NCI-H226 (cell line): ENCODE measurements at regions not wholly inside any gene's neighbourhood (a gene's known extent, or its start where the extent isn't known, plus 50 kb on each side); places are given as distances from the start of the nearest gene placed in this dataset.
"Not testable (repeated sequence)": the region's sequence is repeated elsewhere in the genome, so short reads cannot be mapped to it uniquely, and the experiment has no call there.

Experiments
- DNase-seq: peaks from one replicate; pipeline ENCODE4 v3.0.0-alpha.2; 2015

DNA sequence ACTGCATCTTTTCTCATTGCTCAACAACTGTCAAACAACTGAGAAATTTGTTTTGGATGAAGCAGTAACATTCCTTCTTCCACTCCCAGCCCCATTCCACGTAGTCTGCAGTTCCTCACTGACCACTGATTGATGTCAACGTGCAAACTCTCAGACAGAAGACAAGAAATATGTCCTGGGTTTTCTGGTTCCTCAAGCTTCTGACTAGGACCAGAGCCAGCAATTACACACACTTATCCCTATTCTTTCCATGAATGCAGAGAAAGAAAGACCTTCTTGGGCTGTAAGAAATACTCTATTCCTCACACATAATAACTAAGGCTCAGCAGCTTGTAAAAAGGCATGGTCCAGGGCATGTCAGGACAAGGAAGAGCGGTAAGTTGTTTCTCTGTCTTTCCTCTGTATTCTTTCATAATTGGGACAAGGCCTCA lies 790.1 kb upstream of the SLC35B3 start:
- peak; percentile 84 for DNase-seq

DNA sequence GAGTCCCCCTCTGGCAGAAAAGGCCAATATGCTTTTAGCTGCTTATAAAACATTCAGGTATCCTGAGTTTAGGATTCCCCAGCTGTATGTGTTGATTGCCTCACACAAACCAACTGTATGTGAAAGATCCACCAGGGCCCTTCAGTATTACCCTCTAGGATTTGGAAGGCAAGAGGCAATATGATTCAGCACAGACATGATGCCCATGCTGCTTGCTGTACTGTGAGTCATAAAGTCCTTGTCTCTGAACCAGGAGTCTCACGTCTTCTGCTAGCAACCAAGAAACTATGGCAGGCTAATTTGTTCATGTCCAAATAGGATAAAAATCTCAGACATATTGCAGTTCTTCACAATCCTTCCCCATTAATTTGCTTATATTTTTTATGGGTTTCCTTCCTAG lies 789.2 kb upstream of the SLC35B3 start:
- peak; percentile 49 for DNase-seq

DNA sequence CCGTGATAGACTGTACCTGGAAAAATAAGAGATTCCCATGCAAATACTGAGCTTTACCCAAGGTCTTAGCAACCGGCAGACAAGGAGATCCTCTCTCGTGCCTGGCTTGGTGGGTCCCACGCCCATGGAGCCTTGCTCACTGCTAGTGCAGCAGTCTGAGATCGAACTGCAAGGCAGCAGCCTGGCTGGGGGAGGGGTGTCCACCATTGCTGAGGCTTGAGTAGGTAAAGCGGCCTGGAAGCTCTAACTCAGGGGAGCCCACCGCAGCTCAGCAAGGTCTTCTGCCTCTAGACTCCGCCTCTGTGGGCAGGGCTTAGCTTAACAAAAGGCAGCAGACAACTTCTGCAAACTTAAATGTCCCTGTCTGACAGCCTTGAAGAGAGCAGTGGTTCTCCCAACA lies 778.4 kb upstream of the SLC35B3 start:
- DNase-seq, result not testable (repeated sequence)

DNA sequence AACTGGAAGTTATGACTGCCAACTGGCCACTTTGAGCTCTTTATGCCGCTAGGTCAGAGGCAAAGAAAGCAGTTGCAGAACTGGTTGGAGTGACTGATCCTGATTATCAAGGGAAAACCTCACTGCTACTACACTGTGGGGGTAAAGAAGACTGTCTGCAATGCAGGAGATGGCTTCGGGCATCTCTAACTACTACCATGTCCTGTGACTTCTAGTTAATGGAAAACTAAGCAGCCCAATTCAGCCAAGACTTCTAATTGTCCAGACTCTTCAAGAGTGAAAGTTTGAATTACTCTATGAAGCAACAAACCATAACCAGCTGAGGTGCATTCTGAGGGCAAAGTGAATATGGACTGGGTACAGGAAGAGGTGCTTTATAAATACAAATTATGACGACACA lies 773.6 kb upstream of the SLC35B3 start:
- no peak for DNase-seq

DNA sequence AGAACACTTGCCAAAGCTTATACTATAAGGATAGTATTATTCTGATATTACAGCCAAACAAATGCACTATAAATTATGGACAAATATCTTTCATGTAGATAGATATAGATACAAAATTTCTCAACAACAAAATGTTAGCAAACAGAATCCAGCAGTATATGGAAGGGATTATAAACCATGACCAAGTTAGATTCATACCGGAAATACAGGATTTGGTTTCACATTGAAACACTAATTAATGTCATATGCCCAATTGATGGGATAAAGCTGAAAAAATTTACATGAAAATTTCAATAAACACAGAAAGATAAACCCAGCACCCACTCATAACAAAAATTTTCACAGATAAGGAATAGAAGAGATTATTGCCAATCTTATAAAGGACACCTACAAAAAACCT lies 770.3 kb upstream of the SLC35B3 start:
- DNase-seq, result no peak

DNA sequence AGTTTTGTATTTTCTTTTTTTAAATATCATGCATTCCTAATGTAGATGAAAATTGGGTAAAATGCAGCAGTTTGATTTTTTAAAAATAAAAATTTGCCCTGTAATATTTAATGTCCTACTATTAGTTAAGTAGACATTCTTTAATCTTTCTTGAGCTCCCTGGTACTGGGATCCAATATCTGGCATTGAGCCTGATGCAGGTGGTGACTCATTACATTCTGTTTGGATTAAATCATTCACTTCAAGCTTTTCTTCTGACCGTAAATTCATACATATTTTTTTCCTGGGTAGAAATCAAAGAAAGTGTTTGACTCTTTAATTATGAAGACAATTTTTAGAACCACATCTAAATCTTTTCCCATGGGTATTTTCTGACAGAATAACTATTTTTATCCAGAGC lies 768.8 kb upstream of the SLC35B3 start:
- DNase-seq, result peak; percentile 90

DNA sequence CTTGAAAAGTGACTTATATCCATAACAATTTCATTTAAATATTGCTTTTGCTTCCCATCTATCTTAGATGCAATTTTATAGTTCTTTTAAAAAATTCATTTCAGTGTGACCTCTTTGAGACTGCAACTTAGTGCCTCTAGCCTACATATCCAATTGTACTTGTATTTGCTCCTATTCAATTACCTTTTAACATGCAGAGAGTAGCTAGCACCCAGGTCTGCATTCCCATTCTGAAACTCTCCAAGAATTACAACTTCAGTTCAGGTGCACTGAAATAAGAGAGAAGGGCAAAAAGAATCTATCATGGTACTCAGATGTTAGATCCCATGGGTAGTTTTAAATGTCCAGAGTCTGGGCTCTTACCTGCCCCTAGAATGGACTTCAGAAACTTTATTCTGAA lies 765.4 kb upstream of the SLC35B3 start:
- no peak for DNase-seq

DNA sequence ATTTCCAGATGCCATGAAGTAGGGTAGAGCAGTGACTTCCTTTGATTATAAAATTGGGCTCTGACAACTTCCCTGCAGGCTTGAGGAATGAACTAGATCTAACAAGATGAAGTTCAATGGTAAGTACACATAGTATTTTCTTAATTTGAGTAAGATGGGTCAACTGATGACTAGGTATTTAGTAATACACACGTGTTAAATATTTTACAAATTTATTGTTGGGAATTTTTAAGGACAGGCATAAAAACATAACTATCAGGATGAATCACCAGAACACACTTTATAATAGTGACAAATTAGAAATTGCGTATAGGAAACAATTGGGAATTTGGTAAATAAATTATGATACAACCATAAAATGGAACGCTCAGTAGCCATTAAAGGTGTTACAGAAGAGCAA lies 762.4 kb upstream of the SLC35B3 start:
- DNase-seq, result no peak

DNA sequence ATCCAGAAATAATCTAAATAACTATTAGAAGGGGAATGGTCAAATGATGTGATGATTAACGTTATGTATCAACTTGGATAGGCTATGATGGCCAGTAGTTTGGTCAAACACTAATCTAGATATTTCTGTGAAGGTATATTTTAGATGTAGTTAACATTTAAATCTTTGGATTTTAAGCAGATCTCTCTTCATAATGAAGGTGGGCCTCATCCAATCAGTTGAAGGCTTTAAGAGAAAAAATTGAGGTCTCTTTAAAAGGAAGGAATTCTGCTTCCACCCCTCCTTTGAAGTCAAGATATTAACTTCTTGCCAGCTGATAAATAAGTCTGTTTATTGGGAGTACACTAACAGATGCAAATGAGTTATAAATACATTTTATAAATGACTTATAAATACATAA lies 760.0 kb upstream of the SLC35B3 start:
- no peak for DNase-seq

DNA sequence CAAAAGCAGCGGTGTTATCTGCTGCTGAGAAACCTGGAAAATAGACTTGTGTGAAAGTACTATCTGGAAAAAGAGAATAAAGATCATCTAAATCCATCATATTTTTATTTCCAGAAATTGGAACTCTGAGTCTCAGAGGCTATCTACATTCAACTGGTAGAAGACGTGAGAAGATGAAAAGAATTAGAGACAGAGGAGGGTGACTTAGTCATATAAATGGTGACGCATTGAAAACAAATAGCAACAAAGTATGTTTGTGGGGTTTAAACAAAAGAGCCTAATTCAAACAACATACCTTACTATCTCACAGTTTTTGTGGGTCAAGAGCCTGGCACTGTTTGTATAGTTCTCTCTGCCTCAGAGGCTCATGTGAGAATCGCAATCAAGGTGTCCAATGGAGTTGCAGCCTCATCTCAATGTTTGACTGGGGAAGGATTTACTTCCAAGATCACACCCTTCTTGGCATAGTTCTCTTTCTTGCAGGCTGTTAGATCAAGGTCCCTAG lies 757.1 kb upstream of the SLC35B3 start:
- DNase-seq, result no peak

DNA sequence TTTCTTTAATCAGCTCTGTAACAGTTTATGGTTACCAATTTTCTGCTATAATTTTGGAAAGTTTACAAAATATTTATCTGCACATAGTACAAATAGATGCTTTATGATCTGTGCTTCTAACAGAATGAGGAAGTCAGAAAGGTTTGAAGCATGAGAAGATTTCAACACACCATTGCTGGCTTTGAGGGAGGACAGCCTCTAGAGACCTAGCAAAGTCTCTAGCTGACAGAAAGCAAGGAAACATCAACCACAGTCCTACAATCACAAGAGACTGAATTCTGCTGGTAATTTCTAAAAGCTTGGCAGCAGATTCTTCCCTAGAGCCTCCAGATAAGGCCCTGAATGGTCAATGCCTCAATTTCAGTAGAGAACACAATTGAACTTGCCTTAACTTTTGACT lies 750.8 kb upstream of the SLC35B3 start:
- DNase-seq, result no peak

DNA sequence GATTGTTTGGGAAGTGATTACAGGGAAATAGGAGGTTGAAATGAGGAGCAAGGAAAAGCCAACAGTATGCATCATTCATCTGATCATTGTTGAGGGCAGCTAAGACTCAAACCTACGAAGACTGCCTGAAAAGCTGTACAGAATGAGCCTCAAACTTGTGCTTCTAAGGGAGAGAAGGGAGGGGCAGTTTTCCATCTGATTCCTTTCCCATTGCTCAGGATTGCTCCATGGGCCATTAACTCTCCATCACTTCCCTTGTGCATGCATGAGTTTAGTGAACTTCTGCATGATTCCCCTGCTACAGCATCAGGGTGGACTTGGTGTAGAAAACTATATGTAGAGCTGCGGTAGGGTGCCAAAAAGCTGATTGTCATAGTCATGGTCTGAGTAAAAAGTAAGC lies 742.7 kb upstream of the SLC35B3 start:
- no peak for DNase-seq

DNA sequence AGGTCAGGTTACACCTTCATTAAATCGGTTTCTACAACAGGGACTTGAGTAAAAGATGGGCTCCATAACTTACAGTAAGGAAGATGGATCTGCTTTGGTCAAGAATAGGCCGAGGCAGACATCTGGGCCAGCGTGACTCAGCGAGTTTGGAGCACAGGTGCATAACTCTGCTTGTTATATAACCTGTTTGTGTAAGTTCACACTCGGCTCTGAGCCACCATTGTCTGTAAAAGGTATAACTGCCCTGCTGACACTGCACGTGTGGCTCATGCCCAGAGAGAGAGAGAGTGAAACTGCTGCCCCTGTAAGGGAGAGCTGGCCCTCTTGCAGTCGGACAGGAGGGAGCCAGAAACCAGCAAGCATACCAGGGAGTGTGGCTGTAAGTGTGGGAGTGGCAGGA lies 737.9 kb upstream of the SLC35B3 start:
- DNase-seq, result no peak

DNA sequence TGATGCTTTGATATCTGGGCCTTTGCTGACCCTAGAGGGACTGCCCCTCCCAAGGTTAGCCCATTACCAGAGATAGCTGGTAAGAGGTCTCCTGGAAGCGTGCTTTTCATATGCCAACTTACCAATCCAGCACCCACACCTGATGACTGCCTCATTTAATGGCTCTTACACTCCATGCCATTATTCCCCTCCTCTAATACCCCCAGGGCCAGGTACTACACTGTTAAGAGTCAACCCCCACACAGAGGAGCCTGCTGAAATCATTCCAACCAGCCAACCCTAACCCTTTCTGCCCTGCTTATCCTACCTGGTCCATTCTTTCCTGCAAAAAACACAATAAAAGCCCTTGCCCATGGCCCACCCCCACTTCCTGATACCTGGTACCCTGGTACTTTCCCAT lies 736.8 kb upstream of the SLC35B3 start:
- DNase-seq, result no peak

DNA sequence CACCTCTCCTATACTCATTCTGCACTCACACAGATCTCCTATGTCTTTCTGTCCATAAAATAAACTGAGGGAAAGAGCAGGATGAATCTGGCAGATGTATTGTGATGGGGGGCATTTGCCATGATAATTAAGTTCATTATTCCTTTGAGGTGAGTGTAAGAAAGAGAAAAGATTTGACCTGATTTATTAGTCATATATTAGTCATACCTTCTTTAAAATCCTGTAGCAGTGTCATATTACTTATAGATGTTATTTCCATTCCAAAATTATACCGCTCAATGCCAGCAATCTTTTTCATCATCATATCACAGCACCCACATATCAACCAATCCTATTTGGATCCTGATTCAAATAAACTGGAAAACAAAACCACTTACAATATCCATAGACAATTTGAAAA lies 733.3 kb upstream of the SLC35B3 start:
- no peak for DNase-seq

DNA sequence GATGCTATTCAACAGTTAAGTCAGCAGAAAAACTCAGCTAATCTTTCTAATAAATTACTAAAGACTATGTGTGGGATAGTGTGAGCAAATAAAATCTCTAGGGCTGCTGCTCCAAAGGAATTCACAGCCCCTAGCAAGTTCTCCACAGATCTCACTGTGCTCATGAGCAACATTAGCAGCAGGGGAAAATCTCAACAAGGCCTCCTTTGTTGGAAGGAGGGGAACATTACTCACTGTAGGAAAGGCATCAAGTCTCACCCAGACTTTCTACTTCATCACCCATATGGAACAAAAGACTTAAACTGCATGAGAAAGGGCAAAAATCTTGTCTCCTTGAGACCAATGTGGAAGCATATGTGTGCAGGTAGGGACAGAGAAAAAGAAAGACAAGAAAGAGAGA lies 726.4 kb upstream of the SLC35B3 start:
- DNase-seq, result no peak

DNA sequence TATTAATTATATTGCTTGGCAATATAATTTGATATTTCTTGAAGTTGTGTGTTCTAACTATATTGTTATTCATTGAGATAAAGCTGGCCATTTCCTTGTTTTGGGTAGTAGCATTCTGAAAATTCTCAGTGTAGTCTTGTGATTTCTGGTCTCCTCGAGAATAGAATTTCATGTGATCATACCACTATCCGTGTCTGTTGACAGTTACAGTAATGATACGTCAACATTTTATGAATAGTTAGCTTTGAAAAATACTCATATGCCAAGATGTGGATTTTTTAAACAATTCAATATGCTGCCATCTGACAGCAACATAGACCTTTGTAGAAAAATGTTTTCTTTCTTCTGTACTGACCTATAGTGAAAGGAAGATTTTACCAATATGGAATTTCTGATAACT lies 723.7 kb upstream of the SLC35B3 start:
- no peak for DNase-seq

DNA sequence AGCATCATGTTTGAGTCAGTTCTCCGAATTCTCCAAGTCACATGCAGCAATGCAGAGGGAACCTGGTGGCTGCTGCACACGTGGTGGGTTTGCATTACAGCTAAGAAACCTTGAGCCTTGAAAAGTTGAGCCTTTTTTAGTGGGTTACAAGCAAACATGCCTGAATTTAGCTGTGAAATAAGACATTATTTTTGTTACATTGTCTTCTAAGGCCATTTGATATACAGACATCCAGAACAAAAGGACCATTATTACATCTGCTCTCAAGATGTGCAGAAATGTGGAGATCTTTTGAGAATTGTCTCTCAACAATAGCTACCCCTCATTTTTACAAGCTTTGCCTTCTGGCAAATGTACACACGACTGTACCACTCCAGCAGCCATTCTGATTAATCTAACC lies 720.5 kb upstream of the SLC35B3 start:
- DNase-seq, result no peak

DNA sequence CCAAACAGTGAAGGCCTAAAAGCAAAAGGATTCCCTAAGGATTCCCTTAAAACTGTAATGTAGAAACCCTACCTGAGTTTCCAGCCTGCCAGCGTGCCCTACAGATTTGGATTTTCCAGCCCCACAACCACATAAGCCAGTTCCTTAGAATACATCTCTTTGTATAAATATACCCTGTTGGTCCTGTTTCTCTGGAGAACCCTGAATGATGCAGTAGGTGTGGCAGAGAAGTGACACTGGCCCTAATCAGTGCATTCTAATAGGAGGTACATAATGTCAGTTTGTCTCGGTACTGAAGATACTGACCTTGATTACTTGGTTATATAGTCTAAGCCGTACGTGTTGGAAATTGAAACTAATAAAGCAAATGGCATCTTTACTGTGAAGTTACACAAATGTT lies 707.8 kb upstream of the SLC35B3 start:
- DNase-seq, result no peak

DNA sequence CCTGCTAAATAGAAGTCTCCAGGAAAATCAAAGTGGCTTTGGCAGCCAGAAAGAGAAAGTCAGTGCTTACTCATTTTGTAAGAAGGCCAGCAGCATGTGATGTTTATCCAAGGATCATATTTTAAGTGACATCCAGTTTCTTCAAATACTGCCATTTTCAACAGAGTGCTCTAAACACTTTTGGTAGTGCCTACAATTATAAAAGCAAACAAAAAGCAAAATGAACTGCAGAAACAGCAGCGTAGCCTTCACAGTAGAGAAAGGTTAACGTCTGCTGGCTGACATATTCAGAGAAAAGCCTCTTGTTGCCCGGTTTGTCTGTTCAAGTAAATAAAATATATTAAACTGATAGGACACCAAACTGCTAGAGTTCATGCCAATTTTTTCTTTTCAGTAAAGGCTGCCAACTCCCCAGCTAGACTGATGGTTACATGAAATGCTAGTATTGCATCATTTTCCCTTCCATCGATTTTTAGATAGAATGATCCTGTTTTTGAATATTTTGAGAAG lies 705.7 kb upstream of the SLC35B3 start:
- no peak for DNase-seq

DNA sequence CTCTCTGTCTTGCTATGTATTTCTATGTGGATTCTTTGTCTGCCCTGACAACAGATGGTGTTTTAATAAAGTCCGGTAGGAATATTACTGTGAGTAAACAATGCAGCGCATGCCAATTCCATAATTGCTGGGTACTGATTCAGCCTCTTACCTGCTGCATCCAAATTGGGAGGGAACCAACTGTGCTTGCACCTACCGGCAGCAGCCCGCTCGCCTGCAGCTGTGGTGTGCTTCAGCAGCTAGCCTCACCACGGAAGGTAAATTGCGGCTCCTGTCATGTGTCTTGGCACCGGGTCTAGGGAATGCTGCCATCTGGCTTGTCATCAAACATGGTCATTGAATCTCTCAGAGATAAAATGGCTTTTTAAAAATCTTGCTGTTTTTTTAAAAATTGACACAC lies 704.8 kb upstream of the SLC35B3 start:
- DNase-seq, result no peak

DNA sequence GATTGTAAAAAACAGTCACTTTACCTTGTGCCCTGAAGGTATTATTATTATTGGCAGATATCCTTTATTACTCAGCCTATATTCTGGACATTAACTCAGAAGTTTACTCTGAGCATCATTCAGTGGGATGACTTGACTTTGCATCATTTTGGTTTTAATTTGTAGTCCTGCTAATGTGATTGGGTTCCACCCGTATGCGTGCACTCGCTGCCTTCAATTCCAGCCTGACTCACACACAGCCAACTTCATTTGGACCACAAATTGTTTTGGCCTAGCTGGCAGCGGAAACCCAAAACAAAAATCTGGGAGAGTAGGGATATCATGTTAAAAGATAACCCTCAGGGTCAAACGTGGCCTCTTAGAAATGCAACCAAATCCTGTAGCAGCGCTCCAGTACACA lies 704.4 kb upstream of the SLC35B3 start:
- peak; percentile 37 for DNase-seq

DNA sequence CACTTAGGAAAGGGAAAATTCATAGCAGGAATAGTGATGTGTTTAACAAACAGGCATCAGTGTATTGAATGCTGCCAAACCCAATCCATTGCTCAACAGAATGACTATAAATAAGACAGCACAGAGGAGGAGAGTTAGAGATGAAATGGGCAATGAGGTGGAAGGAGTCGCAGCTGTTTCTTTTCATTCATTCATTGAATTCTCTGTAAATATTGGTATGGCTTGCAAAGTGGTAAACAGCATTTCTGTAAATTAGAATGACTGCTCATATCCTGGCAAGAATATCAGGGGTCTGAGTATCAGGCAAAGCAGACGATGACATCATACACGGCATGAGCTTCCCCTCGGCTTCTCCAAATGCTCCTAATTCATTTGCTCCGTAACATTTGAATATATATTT lies 703.6 kb upstream of the SLC35B3 start:
- DNase-seq, result no peak

DNA sequence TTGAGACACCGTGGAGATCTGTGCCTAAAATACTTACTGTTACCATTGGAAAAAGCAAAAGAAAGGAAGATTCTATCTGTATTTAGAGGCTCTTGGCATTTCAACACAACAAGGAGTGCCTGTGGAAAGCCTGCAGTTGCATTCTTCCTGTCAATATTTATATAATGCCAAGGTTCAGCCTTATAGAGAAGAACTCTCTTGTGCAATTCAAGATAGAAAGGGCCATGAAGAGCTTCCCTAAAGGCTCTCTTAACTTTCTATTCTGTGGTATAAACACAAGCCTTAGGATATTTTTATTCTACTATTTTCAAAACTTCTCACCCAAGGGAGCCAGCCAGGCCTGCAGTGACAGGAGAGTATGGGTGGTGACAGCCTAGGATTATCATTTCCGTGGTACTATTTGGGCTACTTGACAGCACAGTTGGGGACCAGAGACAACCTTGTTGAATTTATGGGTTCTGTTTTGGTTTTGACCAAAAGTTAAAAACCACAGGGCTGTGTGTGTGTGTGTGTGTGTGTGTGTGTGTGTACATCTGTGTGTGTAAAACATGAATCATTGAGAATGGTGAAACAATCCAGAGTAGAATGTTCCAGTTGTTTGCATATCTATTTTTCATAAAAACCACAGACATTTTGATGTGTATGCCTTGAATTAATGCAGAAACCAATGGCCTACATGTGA lies 700.9 kb upstream of the SLC35B3 start:
- no peak for DNase-seq

DNA sequence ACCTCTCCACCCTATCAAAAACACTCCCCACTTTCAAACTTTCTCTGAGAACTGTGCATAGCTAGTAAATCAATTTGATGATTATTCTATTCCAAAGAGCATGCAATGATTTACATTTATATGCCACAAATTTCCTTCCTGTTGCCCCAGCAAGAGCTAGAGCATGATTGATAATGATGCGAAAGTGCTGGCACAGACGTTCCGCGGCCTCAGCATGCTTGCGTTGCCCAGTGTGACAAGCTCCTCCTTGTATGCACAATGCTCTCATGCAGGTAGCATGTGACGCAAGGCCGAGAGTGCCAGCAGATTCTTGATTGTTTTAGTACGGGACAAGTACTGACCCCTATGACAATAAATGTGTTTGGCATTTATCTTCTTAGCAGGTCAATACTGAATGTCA lies 696.3 kb upstream of the SLC35B3 start:
- no peak for DNase-seq
